ENCODE measurements at regions not wholly inside any gene's neighbourhood (a gene's known extent, or its start where the extent isn't known, plus 50 kb on each side); places are given as distances from the start of the nearest gene placed in this dataset.
"Not testable (repeated sequence)": the region's sequence is repeated elsewhere in the genome, so short reads cannot be mapped to it uniquely, and the experiment has no call there.

DNA sequence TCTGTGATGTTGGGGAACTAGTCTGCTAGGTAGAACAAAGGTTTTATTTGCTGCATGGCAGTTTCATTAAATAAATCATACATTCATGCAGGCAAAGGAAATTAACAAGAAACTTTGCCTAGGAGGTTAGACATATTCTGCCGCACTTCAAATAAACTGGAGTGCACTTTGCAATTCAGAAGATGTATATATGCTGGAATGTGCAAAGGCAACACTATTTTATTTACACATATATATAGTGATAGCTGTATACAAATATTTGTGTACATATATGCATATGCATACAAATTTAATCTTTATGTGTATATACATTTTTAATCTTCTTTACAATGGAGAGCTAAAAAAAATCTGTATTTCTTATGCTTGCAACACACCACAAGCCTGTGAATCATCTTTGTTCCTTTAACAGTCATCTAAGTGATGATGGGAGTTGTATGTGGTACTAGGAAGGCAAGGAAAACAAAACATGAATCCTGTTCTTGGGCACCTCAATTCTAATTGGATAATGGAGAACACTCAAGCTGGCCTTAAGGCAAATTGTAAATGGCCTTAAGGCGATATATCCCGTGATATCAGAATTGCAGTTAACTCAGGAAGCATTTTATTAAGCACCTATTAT, 605.8 kb upstream of the CAMK1G start:
- DNase-seq: no peak

DNA sequence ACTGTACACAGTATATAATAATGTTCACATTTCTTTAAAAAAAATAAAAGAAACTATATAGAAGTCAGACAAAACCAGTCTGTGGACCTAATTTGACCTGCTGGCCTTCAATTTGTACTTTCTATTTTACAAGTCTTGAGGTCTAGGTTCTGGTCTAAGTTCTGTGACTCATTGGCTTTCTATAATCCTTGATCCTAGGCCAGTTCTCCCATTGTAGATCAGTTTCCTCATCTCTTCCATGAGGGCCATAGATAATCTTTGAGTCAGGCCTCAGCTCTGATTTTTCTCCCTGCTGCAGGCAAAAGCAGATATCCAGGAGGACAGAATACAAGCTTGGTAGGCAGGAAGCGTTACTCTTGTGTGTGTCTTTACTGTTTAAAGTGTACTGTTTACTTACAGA, 603.7 kb upstream of the CAMK1G start:
- DNase-seq: no peak

DNA sequence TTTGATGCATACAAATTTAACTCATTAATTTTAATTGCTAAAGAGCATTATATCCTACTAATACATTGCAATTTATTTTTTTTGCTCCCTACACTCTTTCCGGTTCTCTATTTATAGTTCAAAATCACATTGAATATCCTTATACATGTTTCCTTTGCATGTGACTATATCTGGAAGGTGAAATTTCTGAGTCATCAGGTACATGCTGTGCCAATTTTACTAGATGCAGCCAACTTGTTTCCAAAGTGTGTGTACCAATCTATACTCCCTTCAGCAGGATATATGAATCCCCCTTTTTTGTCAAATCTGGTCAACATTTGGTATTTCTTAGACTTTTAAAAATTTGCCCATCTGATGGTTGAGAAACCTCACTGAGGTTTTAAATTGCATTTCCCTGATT, 602.9 kb upstream of the CAMK1G start:
- no peak for DNase-seq

DNA sequence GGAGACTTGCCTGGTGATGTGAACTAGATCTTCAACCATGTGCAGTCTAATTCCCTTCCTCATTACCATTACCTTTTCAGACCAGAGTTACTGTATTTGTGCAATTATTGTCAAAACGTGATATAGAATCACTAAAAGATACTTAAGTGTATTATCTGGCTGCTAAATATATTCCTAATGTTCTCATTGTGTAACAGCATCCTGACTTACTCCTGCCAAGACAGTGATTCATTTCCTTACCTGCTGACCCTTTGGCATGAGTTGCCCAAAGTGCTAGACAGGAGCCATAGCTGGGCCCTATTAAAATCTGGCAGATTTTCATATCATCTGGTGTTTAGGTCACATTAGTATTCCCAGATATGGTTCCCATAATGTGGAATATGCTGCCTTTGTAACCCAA, 598.3 kb upstream of the CAMK1G start:
- no peak for DNase-seq

DNA sequence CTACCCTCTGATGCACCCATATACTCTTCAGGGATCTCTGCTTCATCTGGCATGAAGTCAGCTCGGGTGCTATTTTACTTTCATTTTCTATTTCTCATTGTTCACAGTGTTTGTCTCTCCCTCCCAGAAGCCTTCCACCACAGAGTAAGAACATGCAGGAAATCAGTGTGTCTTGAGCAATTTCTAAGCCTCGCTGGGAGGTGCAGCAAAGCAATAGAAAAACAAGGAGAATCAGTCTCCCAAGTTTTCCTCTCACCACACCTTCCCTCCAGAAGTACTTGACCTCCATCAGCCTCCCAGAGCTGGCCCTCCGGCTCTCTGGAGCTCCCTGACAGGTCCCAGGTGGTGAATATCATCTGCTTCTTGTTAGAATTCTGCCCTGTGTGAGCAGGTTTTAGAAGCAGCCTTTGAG, 594.7 kb upstream of the CAMK1G start:
- peak; percentile 40 for DNase-seq

DNA sequence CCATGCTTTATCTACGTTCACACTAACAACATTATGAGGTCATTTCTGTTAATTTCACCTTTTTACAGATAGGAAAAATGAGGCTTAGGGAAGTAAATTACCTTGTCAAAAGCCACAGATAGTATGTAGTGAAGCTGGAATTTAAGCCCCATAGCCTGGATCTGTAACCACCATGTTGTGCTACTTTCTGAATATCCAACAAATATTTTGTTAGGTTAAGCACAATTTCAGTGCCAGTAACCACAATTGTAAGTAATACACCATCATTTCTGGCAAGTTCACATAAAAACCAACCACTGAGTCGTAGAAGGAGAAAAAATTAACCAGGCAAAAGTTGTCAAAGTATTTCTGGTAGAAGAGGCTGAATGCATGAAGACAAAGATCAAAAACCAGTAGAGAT, 593.1 kb upstream of the CAMK1G start:
- no peak for DNase-seq

DNA sequence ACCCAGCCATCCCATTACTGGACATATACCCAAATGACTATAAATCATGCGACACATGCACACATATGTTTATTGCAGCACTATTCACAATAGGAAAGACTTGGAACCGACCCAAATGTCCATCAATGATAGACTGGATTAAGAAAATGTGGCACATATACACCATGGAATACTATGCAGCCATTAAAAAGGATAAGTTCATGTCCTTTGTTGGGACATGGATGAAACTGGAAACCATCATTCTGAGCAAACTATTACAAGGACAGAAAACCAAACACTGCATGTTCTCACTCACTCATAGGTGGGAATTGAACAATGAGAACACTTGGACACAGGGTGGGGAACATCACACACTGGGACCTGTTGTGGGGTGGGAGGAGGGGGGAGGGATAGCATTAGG, 586.5 kb upstream of the CAMK1G start:
- DNase-seq: not testable (repeated sequence)

DNA sequence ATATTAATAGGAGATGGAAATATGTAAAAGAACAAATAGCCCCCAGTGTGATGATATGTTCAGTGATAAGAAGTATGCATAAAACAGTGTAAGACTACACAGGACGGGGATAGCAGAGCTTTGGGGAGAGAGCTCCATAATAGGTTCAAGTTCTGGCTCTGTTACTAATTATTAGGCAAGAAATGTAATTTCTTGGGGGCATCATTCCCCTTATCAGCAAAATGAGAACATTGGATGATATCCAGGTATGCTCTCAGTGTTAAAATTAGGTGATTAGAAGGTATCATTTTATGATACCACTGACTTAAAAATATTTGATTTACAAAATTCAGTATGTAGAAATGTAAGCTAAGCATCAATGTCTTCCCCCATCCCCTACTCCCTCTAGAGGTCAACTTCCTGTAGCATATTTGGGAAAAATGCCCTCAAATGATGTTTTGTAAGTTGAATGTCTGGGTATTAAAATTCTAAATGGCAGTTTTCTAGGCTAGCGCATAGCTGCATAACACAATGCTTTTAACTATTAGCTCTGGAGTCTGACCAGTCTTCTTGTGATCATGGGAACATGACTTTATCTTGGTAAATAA, 585.7 kb upstream of the CAMK1G start:
- no peak for DNase-seq

DNA sequence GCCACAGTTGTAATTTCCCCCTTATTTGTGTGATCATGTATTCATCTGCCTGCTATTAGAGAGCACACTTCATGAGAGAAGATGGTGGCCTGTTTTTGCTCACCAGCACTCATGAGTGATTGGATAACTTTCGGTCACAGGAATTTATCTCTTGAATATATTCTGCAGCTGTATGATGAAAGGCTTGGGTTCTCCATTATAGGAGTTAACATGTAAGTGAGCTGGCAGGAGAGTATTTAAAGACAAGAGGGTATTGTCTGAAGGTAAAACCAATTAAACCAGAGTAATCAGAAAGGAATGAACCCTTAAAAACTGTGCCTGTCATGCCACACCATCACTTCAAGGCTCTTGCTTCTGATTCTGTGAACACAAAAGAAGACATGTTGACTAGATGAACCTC, 574.9 kb upstream of the CAMK1G start:
- no peak for DNase-seq

DNA sequence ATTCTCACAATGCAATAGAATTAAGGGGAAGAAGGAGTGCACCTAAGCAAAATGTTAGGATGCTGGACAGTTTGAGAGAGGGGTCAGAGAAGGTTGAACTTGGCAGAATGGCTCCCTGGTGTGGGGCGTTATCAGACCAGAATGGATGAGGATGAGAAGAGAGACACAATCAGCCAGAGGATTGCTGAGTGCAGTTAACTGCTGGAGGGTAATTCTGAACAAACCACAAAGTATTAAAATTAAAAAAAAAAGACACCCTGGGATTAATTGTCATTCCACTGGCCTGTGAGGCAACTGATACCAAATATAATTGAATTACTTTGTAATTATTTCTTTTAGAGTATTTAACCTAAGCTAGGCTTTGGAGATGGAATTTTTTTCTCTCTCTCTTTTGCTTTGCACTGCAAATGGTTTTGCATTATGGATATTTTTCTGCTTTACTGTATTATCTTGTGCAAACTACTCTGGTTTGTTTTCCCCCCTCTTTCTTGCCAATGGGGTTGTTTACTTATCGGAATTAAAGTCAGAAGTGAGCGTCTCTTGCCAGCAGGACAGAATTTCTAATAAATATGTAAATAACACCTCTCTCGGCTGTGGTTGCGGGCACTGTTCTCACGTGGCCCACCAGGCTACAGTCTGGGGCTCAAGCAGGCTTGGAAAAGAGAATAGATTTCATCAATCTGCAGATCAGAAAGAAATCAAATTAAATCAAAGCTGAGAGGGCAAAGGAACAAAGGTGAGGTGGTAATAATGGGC, 572.9 kb upstream of the CAMK1G start:
- DNase-seq: peak; percentile 65

DNA sequence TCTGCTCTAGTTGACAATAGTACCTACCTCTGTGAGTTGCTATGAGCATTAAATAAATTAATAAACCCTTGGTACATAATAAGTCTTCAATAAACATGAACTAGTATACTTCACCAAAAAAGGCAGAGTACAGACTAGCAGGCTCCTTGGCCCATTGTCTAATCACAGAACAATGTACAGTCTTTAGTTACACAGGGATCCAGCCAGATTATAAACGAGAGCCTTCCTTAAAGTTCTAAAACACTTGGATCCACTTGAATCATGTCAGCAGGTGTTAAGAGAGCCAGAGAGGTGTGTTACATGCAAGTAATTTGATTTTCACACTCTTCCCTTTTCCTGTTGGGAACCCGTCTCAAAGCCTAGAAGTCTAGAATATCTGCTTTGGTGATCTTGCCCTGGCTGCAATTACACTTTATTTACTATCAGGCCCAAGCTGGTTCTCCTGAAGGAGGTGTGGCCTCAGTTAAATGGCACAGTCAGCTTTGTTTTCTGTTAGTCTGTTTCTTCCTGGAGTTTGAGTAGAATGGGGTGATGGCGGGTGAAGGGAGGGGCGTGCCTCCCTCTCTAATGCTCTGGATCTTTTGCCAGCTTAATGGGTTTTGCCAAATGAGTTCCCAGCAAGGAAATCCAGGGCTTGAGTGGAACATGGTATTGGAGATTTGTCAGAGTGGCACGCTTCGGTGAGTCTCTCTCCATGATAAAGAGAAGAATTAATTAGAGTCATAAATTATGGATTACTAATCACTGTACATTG, 570.9 kb upstream of the CAMK1G start:
- DNase-seq: peak; percentile 40

DNA sequence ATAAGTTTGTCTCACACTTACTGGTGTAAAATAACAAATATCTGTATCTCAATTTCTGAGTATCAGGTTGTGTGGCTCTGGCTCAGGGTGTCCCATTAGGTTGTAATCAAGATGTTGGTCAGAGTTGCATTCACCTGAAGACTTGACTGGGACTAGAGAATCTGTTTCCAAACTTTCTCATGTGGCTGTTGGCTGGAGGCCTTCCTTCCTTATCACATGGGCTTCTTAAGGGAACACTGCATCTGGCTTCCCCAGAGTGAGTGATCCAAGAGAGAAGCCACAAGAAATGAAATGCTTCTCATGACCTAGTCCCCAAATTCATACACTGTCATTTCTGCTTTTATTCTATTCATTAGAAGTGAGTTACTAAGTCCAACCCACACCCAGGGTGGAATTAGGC, 568.4 kb upstream of the CAMK1G start:
- DNase-seq: no peak

DNA sequence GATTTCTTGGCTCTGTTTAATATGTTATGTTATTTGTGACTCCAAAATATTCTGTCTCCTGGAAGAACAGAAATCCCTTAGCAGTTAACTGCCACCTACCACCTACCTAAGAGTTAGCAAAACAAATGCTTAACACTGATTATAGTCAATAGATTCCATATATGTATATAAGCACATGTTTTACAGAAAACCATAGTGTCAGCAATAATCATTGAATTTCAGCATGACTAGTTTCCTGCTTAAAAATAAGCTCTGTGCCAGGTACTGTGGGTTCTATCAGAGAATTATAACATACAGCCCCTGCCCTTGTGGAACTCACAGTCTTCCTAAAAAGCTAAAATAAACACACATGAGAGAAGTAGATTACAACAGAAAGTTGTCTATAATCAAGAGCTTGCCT, 561.9 kb upstream of the CAMK1G start:
- no peak for DNase-seq

DNA sequence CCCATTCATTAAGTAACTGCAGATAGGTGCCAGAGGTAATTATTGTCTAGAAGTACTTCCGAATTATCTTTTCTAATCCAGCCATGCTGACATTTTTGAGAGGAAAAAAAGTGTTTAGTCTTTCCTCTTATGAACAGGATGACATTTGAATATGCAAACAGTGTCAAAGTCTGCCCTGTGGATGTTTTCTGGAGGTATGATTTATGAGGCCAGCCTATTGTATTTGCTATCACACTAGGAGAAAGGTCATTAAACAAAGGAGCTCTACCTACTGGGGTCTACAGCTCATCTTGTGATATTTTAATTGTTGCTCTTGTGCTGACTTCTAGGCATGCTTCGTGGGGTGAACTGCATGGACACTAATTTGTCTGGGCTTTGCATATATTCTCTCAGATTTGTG, 559.7 kb upstream of the CAMK1G start:
- DNase-seq: peak; percentile 67

DNA sequence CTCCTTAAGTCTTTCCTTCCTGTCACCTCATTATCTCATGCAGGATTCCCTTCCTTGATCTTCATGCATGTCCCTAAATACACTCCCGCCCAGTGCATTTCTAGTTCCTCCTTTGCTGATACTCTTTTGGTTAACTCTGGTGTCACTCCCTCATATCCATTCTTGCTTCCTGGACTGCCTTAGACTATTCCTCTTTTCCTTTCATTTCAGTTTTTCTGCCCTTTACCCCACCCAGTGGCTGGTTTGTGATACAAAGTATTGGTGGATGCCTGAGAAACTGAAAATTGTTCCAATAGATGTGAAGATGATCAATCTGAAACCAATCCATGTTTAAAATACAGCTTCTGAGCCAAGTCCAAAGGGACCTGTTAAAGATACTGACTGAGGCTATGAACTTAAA, 553.8 kb upstream of the CAMK1G start:
- peak; percentile 44 for DNase-seq

DNA sequence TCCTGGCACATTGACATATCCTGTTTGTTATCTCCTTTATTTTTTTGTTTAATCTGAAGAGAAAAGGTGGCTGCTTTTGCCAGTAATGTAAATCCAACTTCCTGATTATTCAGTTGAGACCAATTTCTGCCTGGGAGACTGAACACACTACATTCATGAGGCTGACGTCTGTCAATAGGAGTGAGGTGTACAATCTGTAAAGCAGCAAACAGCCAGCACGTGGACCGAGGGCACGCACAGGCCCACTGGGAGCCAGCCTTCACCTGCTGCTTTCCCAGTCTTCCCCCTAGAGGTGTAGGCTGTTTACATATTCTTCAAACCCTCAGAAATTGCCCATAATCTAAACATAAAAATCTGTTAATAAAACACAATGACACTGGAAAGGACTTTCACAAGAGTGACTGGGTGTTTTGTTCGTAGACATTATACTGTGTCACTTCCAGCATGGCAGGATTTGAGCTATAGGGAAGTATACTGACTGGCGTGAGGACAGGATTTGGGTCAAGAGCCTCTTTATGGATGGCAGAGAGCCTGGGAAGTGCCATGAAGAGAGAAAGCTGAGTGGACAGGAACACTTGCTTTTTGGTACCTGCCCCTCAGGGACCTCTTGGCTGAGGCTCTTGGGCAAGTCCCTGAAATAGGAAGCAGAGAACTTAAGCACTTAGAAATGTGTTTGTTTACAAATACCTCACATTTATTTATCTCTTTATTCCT, 552.9 kb upstream of the CAMK1G start:
- DNase-seq: peak; percentile 54

DNA sequence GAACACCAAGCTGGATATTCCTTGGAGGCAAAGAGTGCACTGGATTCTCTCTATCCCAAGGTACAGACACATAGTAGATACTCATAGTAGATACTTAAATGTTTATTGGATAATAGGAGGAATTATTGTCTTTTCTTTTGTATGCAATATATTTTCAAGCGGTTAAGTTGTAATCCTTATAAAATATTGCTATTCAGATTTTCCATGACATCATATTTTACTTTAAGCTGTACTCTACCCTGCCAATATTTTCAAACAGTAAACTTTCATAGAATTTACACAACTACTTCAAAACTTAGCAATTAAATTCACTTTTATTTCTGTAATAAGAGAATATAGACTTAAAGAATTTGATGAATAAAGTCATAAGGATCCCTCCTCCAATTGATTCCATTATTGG, 546.5 kb upstream of the CAMK1G start:
- no peak for DNase-seq

DNA sequence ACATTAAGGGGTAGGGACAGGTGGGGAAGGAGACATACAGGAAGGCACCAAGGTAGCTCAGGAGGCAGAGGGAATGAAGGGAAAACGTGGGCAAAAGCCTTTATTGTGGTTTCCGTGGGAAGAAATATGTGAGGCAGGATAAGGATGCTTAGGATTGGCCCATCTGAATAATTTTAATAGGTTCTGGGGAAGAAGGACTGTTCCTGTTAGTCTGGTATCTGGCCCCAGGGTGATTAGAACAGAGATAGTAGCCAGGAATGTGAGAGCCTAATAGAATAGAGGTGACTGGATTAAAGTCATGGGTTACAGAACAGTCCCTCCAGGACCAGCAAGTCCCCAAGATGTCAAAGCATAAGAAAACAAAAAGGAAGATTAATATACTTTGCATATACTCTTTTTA, 545.2 kb upstream of the CAMK1G start:
- no peak for DNase-seq

DNA sequence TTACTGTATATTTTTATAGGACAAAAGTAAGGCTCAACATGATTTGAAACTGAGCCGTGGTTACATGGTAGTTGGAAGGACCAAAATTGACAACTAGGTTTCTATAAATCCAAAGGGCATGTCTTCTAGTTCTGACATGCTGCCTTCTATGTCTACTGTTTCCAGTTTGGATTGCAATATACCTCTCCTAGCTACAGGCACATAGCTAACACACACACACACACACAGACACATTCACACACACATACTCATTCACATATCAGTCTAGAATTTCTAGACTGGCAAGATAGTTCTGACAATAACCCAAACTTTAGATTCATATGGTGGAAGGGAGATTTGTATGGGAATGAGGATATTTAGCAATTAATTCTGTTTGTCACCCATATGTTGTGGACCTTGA, 544.8 kb upstream of the CAMK1G start:
- DNase-seq: no peak

DNA sequence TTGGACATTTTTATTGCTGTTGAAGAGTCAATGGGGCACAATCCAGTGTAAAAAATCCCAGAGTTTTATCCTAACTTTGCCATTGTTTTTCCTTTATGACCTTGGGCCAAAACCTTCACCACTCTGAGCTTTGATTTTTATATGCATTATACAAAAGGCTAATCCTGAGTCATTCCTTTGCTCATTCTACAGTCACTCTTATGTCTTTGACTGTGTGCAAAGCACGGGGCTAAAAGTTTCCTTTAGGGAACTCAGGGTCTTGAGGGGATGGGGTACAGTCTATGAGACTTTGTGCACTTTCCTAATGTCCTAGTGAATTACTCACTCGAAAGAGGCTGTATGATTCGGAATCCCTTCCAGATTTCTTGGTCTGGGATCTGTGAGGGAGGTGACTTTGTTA, 543.2 kb upstream of the CAMK1G start:
- no peak for DNase-seq

DNA sequence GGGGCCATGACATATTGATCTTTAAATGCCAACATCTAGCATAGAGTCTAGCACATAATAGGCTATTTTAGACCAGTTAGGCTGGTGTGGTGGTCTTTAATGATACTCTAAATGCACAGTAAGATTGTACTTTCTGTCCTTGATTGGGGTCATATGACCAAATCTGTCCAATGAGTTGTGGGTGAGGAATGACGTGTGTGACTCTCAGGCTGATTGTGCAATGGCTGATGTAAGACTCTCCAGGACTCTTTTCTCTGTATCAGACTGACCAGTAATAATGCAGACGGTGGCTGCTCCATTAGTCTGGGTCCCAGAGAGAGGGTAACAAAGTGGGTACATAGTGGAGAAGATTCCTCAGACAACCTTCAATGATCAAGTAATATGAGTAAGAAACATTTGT, 541.6 kb upstream of the CAMK1G start:
- no peak for DNase-seq

DNA sequence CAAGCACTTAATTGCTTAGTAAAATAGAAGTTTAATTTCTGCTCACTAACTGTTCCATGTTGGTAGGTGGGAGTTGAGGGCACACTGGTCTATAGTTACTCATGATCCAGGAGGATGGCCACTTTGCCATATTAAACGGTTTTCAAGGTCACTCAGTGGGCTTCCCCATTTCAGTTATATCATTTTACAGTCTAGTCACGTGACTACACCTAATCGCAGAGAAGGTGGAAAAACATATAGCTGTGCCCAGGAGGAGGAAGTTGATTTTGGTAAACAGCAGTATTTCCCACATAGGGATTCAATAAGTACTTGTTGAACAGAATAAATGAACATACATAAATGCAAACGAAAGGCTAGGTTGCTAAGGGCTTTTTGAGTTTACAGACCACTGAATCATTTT, 541.1 kb upstream of the CAMK1G start:
- no peak for DNase-seq

All from NCI-H146 (cell line).